Frontal cortex (tissue), 3 donors: ENCODE measurements at regions not wholly inside any gene's neighbourhood (a gene's known extent, or its start where the extent isn't known, plus 50 kb on each side); places are given as distances from the start of the nearest gene placed in this dataset.
"Not testable (repeated sequence)": the region's sequence is repeated elsewhere in the genome, so short reads cannot be mapped to it uniquely, and the experiment has no call there.

ENCODE experiments used
- DNase-seq, 2 donors: peaks; one replicate each; pipeline ENCODE4 v3.0.0; 2012; ENCODE audit warnings: low spot score in 2 of 2
- FAIRE-seq: peaks from 2 replicates; lab custom pipeline; 2012; peaks lifted over from hg19 to GRCh38; lab: Jason Lieb, UNC
- donor health status: control.
- donor health status: control.
- donor health status: control.

GRCh38 chrY:7433817-7434809, 522.6 kb upstream of the AMELY start:
- no peak for FAIRE-seq
- DNase-seq: no peak

DNA sequence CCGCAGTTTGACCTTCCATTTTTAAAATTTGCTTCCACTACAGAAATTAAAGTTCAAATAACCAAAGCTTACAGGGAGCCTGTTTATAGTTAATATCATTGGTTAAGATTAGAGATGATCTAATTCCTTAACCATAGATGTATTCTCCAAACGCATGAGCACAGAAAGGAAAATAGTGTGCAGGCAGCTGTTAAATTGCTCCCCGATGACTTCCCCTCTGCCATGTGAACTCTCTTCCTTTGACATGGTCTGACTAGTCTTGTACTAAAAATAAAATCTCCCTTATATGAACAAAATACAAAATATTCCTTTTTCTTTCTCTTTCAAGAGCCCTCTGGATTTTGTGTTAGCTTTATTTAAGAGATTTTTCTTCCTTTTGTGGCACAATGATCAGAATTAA, 507.6 kb upstream of the AMELY start:
- FAIRE-seq (no peak), DNase-seq (no peak)

- FAIRE-seq: no peak
- no peak for DNase-seq
These were observed 506.4 kb upstream of the AMELY start for GRCh38 chrY:7417946-7418345.

DNA sequence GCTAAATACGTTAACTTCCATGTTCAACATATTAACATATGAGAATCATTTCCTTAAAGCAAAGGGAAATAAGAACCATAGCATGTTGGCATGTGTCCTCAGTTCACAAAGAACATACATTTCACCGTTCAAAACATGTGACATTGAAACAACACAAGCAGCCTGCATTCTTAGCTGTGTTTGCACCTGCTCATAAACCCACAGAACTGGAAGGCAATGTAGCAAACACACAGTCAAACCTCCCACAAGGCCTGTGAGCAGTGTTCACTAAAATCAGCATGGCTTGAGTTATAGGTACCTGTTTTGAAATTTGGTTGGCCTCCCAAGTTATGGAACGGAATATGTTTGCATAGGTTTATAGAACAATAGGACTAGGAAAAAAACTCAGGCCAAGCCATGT, 504.9 kb upstream of the AMELY start:
- DNase-seq: no peak
- FAIRE-seq: no peak

GRCh38 chrY:7415157-7415633, 503.6 kb upstream of the AMELY start:
- no peak for FAIRE-seq
- no peak for DNase-seq

DNA sequence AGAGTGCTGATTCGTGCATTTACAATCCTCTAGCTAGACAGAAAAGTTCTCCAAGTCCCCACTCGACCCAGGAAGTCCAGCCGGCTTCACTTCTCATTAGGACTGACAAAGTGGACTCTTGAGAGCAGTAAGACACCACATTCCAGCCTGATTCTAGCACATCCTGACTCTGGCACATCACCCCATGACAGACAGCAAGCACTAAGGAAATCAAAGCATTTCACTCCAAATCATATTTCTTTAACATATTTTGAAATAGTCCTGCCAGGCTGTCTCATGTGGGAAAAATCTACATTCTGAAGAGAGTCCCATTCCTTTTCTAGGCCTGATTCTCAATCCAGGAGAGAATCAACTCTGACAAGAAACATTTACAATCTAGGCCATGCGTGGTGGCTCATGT, 478.5 kb upstream of the AMELY start:
- DNase-seq (no peak), FAIRE-seq (no peak)

DNA sequence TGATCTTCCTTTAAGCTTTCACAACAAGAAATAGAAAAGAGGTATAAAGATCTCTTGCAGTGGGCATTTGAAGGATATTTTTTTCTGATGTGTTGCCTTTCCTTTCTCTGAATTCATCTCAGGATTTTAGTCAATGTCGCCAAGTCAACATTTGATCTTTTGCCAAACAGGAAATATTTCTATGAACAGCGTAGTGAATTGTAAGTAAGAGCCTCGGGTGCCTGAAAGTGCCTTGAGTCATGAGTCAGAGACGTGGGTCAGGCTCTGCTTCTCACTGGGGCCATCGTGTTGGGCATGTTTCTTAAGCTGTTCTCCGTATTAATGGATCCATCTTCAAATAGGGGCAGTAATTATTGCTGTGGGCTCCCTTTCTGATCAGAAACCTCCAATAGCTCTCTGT, 471.4 kb upstream of the AMELY start:
- DNase-seq (no peak), FAIRE-seq (no peak)

DNA sequence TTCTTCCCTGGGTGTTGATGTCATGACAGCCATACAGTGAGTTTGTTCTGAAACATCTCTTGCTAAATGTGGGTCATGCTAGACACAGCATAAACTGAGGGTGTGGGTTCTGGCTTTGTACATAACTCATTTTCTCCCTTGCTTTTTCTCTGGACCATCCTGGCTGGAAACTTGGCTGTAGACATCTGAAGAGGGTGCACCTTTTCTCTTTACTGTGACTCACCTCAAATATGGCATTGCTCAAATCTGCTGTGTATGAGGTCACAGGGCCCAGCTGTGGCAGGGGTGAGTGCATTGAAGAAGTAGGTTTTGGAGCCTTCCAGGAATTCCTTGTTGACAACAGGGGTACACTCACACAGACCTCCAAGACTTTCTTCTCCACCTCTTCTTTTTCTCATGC, 465.5 kb upstream of the AMELY start:
- no peak for DNase-seq
- FAIRE-seq: no peak

DNA sequence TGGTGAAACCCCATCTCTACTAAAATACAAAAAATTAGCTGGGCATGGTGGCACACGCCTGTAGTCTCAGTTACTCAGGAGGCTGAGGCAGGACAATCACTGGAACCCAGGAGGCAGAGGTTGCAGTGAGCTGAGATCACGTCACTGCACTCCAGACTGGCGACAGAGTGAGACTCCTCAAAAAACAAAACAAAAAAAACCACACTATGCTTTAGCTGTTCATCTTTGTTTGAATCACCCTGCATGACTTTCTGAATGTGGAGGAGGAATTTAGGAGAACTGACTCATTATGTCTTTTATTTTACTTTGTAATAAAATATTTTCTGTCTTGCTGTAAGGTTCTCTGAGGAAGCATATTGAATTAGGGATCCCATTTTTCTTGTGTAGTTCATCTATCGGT, 462.9 kb upstream of the AMELY start:
- FAIRE-seq, DNase-seq: not testable (repeated sequence)

DNA sequence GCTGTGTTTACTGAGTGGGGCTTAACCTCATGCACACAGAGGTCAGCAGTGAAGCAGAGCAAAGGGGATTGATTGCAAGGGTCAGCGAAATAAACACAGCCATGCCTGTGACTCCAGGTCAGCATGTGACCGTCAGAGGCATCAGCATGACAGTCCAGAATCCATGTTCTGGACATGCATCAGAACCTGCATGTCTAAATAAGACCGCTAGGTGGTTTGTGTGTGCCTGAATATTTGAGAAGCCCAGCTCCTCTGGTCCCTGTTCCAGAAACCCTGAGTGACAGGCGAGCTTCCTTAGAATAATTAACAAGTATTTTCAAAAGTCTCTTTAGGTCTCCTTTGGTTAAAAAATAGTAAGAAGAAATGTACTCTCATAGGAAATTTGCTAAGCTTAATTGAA, 460.4 kb upstream of the AMELY start:
- not testable (repeated sequence) for DNase-seq, FAIRE-seq

GRCh38 chrY:7371026-7371425, 459.5 kb upstream of the AMELY start:
- not testable (repeated sequence) for DNase-seq, FAIRE-seq

GRCh38 chrY:7359520-7359919, 448.0 kb upstream of the AMELY start:
- DNase-seq: no peak

DNA sequence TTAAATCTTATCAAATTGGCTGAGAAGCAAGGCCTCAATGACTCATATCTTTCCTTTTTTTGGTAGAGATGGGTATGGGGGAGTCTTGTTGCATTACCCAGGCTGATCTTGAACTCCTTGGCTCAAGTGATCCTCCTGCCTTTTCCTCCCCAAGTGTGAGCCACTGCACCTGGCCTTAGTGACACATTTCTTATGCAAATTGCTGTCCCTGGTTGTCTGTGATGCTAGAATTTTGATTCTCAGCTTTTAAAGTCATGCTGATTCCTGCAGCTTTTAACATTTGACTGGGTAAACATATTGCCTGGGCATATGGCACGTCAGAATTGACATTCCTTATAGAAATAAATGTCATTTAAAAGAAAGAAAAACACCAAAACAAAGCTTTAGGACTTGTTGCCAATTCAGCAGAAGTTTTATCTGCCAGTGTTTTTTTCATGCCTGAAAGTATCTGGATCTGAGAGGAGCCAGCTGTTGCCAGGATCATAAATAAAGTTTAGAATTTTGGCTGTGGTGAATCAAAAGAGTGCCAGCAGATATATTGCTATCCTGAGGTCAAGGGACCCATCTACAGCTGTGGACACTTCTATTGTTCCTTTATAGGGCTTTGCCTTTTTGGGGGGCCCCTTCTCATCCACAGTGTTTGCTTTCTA, 446.7 kb upstream of the AMELY start:
- DNase-seq (no peak), FAIRE-seq (no peak)

More at GRCh38 chrY:7359520-7359919, 448.0 kb upstream of the AMELY start:
- FAIRE-seq: no peak

- not testable (repeated sequence) for FAIRE-seq
These were observed 444.3 kb upstream of the AMELY start for GRCh38 chrY:7355891-7356290.

DNA sequence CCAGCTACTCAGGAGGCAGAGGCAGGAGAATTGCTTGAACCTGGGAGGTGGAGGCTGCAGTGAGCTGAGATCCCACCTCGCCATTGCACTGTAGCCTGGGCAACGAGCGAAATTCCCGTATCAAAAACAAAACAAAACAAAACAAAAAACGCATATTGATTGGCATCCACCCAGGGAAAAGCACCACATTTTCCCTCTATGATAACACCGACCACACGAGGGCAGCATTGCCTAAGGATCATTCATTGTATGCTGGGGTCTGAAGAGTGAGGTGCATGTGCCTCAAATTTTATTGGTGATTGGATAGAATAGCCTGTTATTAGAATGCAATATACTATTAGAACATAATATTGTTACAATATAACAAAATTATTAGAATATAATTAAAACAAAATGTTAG, 433.1 kb upstream of the AMELY start:
- DNase-seq (peak in 1 of 2 donors; percentile 20), FAIRE-seq (no peak)

More at GRCh38 chrY:7355891-7356290, 444.3 kb upstream of the AMELY start:
- DNase-seq: not testable (repeated sequence)

GRCh38 chrY:7343261-7343660, 431.7 kb upstream of the AMELY start:
- DNase-seq: no peak
- FAIRE-seq: no peak

GRCh38 chrY:7342732-7343131, 431.2 kb upstream of the AMELY start:
- not testable (repeated sequence) for FAIRE-seq, DNase-seq

DNA sequence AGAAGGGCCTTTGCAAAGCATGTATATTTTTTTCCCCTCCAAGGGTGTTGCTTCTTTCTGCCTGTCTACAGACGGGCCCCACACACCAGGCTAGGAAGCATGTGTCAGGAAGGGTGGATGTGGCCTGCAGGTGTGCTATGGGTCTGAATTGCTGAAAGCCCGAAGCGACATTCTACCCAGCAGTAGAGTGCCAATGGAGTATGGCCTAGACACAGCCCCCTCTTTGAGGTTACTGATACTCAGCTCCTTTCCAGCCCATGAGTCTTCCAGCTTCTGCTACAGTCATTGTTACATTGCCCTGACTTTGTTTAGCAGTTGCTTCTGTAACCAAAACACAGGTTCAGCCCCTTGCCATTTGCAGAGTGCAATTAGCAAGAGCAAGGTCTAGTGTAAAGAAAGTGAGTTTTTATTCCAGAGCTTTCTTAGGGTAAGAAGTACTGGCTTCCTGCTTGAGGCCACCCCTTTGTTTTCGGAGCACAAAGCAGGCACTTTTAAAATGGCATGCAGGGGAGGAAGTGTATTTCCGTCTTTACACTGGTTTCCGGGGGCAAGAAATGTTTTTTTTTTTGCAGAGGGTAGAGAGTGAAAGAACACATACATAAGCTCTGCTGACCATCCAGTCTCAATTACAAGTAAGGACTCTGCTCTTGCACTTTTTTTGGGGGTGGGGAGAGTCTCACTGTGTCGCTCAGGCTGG, 428.0 kb upstream of the AMELY start:
- DNase-seq: no peak

DNA sequence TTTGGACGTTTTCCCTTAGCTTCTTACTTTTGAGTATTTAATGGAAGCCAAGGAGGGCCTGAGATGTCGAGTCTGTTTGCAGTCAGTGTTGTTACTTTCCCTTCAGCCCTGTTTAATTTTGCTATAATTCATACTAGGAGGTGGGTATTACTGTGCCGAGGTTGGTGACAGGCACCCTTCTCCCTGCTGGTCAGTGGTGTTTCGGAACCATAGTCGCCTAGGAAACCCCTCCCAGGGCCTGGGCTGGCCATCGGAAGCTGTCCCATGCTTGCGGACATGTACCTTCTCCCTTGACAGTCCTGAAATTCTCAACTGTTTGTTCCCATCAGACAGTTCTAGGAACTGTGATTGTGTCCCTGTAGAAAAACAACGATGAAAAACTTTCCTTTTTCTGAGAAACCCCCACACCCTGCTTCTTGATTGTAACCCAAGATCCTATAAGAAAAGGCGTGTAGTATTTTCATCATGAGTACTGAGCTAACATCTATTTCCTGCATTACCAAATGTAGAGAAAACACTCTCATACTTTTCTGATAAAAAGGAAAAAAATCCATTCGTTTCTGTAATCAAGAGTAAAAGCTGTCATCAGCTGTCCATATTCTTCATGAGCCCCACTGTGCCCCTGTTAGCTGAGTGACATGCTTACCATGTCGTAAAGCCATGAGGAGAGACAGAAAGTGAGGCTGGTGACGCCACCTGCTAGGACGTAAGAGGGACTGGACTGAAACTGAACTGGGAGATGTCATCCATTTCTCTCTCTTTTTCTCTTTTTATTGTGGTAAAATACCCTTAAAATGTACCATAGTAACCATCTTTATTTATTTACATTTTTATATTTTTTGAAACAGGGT, 424.7 kb upstream of the AMELY start:
- DNase-seq: no peak
- FAIRE-seq: no peak

More for the DNA sequence above, 428.0 kb upstream of the AMELY start:
- FAIRE-seq: no peak
